HG03066 (cell line): ENCODE measurements at regions not wholly inside any gene's neighbourhood (a gene's known extent, or its start where the extent isn't known, plus 50 kb on each side); places are given as distances from the start of the nearest gene placed in this dataset.

Source experiments
- ATAC-seq: cut with Tn5 transposase; IDR thresholded peaks from one replicate; pipeline ENCODE4 v1.9.1; 2021; ENCODE audit warnings: low read depth; ENCODE audit not compliant: unreplicated experiment

- ATAC-seq: no peak
These were observed 69.4 kb upstream of the MYT1L start for GRCh38 chr2:2400286-2401038.

- no peak for ATAC-seq
These were observed 68.3 kb upstream of the MYT1L start for GRCh38 chr2:2399396-2399795.

GRCh38 chr2:2392332-2392731 lies 61.3 kb upstream of the MYT1L start:
- no peak for ATAC-seq

- no peak for ATAC-seq
These were observed 58.1 kb upstream of the MYT1L start for GRCh38 chr2:2389215-2389614.
